HCT116 (cell line): ENCODE measurements at regions not wholly inside any gene's neighbourhood (a gene's known extent, or its start where the extent isn't known, plus 50 kb on each side); places are given as distances from the start of the nearest gene placed in this dataset.

Experiments
- ATAC-seq: fragments of 200-7000 bp; cut with Tn5 transposase; 2 replicates; pipeline ENCODE4 v1.9.1; 2020; ENCODE audit warnings: mild to moderate bottlenecking, moderate library complexity
- BruUV-seq: library from RNA; stranded (reverse); fragments of 400-500 nt; replicated peaks from 2 replicates; lab custom pipeline; 2021; lab: Mats Ljungman, UMichigan
- CTCF ChIA-PET: fragments of 300-600 bp; sonication (Branson Sonifier 250); formaldehyde crosslinking; loops from one replicate; lab custom pipeline; 2021; ENCODE audit warnings: antibody characterized with exemption; lab: Charles Lee
- POLR2A ChIA-PET: fragments of 300-600, 350-600 bp; sonication (Branson Sonifier 250); formaldehyde crosslinking; loops from one replicate; lab custom pipeline; 2021; ENCODE audit warnings: antibody characterized with exemption; lab: Charles Lee
- RAD21 ChIA-PET, 2 experiments: fragments of 300-600 bp; sonication (Branson Sonifier 250); formaldehyde crosslinking; loops; one replicate each; lab custom pipeline; 2023; ENCODE audit warnings: low total read pairs in 2 of 2; ENCODE audit not compliant: uncharacterized antibody in 2 of 2, unreplicated experiment in 2 of 2, low non-redundant PET in 1 of 2; lab: Charles Lee
- DNase-seq: peaks from one replicate; pipeline ENCODE4 v3.0.0-alpha.2; 2010; ENCODE audit warnings: low read depth, low spot score
- H2AFZ ChIP-seq: fragments of 200-600 bp; shearing (Covaris generic), sonication (generic); 2 replicates; pipeline ENCODE4 v1.6.1; 2017; ENCODE audit warnings: low read depth, mixed run types, mixed read lengths, antibody characterized with exemption, low read length; ENCODE audit not compliant: poor library complexity, severe bottlenecking
- H3K27ac ChIP-seq: 2 replicates; pipeline ENCODE4 v1.5.1; 2012; ENCODE audit warnings: low read depth, low read length
- H3K27me3 ChIP-seq: fragments of 200-600 bp; sonication (generic); 2 replicates; pipeline ENCODE4 v1.6.1; 2016; ENCODE audit warnings: mixed run types, low read length, mixed read lengths; ENCODE audit not compliant: insufficient read depth
- H3K36me3 ChIP-seq, 2 experiments: fragments of 200-500 bp in 1 of 2; fragments of 200-600 bp in 1 of 2; sonication (Bioruptor generic) in 1 of 2; sonication (generic) in 1 of 2; 2 replicates each; pipeline versions ENCODE4 v1.5.1 to v1.6.1; 2014 to 2016; ENCODE audit warnings: low read length in 2 of 2, inconsistent platforms in 1 of 2, mixed read lengths in 1 of 2, mixed run types in 1 of 2; ENCODE audit not compliant: insufficient read depth in 2 of 2, control insufficient read depth in 1 of 2
- H3K4me1 ChIP-seq, 2 experiments: fragments of 200-600 bp in 1 of 2; sonication (generic) in 1 of 2; 2 replicates each; pipeline versions ENCODE4 v1.5.1 to v1.6.1; 2012 to 2017; ENCODE audit warnings: low read length in 2 of 2, inconsistent platforms in 1 of 2, mild to moderate bottlenecking in 1 of 2, mixed read lengths in 1 of 2, mixed run types in 1 of 2, moderate library complexity in 1 of 2; ENCODE audit not compliant: insufficient read depth in 2 of 2, control insufficient read depth in 1 of 2
- H3K4me2 ChIP-seq: fragments of 200-600 bp; sonication (generic); 2 replicates; pipeline ENCODE4 v1.6.1; 2017; ENCODE audit warnings: mixed run types, low read length, mixed read lengths
- H3K4me3 ChIP-seq, 2 experiments: fragments of 200-600 bp in 1 of 2; sonication (generic) in 1 of 2; replicated peaks in 1 of 2; 2 replicates each; pipeline ENCODE4 v1.5.1; 2011 to 2016; ENCODE audit warnings: low read length in 2 of 2, control low read depth in 1 of 2, low read depth in 1 of 2, mild to moderate bottlenecking in 1 of 2, mixed read lengths in 1 of 2, mixed run types in 1 of 2
- H3K79me2 ChIP-seq: fragments of 200-600 bp; sonication (generic); 2 replicates; pipeline ENCODE4 v1.6.1; 2017; ENCODE audit warnings: mild to moderate bottlenecking, mixed run types, low read length, moderate library complexity, mixed read lengths; ENCODE audit not compliant: insufficient read depth
- H3K9ac ChIP-seq: fragments of 200-600 bp; sonication (generic); 2 replicates; pipeline ENCODE4 v1.6.1; 2016; ENCODE audit warnings: low read length, mixed read lengths
- H3K9me2 ChIP-seq: fragments of 200-600 bp; sonication (generic), shearing (Covaris generic); 2 replicates; pipeline ENCODE4 v1.6.1; 2017; ENCODE audit warnings: mixed run types, mild to moderate bottlenecking, moderate library complexity; ENCODE audit not compliant: insufficient read depth
- H3K9me3 ChIP-seq, 2 experiments: fragments of 200-500 bp in 1 of 2; fragments of 200-600 bp in 1 of 2; sonication (Bioruptor generic) in 1 of 2; sonication (generic) in 1 of 2; 2 replicates each; pipeline ENCODE4 v1.6.1; 2014 to 2017; ENCODE audit warnings: low read length in 2 of 2, mixed read lengths in 2 of 2, inconsistent platforms in 1 of 2, low read depth in 1 of 2, mild to moderate bottlenecking in 1 of 2, mixed run types in 1 of 2, moderate library complexity in 1 of 2; ENCODE audit not compliant: control insufficient read depth in 1 of 2, insufficient read depth in 1 of 2
- H4K20me1 ChIP-seq: fragments of 200-600 bp; sonication (generic), shearing (Covaris generic); 2 replicates; pipeline ENCODE4 v1.6.1; 2017; ENCODE audit warnings: mixed run types, mild to moderate bottlenecking, moderate library complexity; ENCODE audit not compliant: insufficient read depth
- EGR1 ChIP-seq: IDR thresholded peaks from 2 replicates; pipeline ENCODE4 v1.6.1; 2012; ENCODE audit warnings: low read depth
- ELF1 ChIP-seq: IDR thresholded peaks from 2 replicates; pipeline ENCODE4 v1.6.1; 2012; ENCODE audit warnings: low read depth, borderline replicate concordance
- EZH2 ChIP-seq: fragments of 200-600 bp; sonication (generic); IDR thresholded peaks from 2 replicates; pipeline ENCODE4 v1.6.1; 2017; ENCODE audit warnings: antibody characterized with exemption, mixed run types
- EZH2phosphoT487 ChIP-seq: fragments of 200-600 bp; IDR thresholded peaks from 2 replicates; pipeline ENCODE4 v1.6.1; 2018; ENCODE audit warnings: antibody characterized with exemption, borderline replicate concordance
- FOSL1 ChIP-seq: IDR thresholded peaks from 2 replicates; pipeline ENCODE4 v1.6.1; 2012; ENCODE audit warnings: low read depth
- JUND ChIP-seq: IDR thresholded peaks from 2 replicates; pipeline ENCODE4 v1.6.1; 2012
- POLR2A ChIP-seq: IDR thresholded peaks from 2 replicates; pipeline ENCODE4 v1.7.0; 2011; ENCODE audit warnings: borderline replicate concordance; ENCODE audit not compliant: insufficient read depth, insufficient read length; ENCODE audit errors: extremely low read depth
- POLR2AphosphoS5 ChIP-seq: IDR thresholded peaks from 2 replicates; pipeline ENCODE4 v1.6.1; 2011; ENCODE audit warnings: mild to moderate bottlenecking, low read depth, low read length, moderate library complexity
- RAD21 ChIP-seq: IDR thresholded peaks from 2 replicates; pipeline ENCODE4 v1.6.1; 2012; ENCODE audit warnings: low read depth, mild to moderate bottlenecking
- SIN3A ChIP-seq: IDR thresholded peaks from 2 replicates; pipeline ENCODE4 v1.6.1; 2012; ENCODE audit warnings: low read depth
- SP1 ChIP-seq: IDR thresholded peaks from 2 replicates; pipeline ENCODE4 v1.6.1; 2012; ENCODE audit warnings: low read depth
- SRF ChIP-seq: IDR thresholded peaks from 2 replicates; pipeline ENCODE4 v1.6.1; 2012; ENCODE audit warnings: low read depth
- YY1 ChIP-seq: IDR thresholded peaks from 2 replicates; pipeline ENCODE4 v1.6.1; 2011; ENCODE audit warnings: low read length, low read depth, moderate library complexity, mild to moderate bottlenecking; ENCODE audit not compliant: insufficient replicate concordance; ENCODE audit errors: extremely low read depth
- ZFX ChIP-seq: fragments of 450-650 bp; IDR thresholded peaks from 2 replicates; pipeline ENCODE4 v1.6.1; 2017
- intact Hi-C: fragments of 100-400 bp; cut with micrococcal nuclease; formaldehyde crosslinking; loops from 2 replicates; pipeline ENCODE4 v1.10.0; 2022
- TF ChIP-seq, protein P1 (sequence below): IDR thresholded peaks from 2 replicates; pipeline ENCODE4 v1.6.1; 2012; ENCODE audit warnings: low read depth
- TF ChIP-seq, protein P2 (sequence below): IDR thresholded peaks from 2 replicates; pipeline ENCODE4 v1.6.1; 2012
- TF ChIP-seq, protein P3 (sequence below): IDR thresholded peaks from 2 replicates; pipeline ENCODE4 v1.6.1; 2012

DNA sequence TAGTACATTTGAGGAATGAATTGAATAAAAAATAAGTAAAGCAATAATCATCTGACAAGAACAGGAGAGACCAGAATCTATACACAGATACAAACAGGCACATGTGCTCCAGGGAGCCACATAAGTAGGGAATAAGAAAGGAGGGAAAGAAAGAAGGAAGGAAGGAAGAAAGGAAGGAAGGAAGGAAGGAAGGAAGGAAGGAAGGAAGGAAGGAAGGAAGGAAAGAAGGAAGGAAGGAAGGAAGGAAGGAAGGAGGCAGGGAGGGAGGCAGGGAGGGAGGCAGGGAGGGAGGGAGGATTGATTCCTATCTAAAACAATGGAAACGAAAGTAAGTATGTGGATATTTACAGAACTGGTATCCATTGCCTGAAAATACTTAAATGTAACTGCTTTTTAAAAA is 475.8 kb downstream of the NLGN4X start:
- TF ChIP-seq POLR2A (no peak), YY1 (no peak), FOSL1 (no peak), RAD21 (no peak), SRF (no peak), POLR2AphosphoS5 (no peak), SP1 (no peak), EZH2phosphoT487 (no peak), ELF1 (no peak)
- no peaks in the 10 kb centered on the region for H3K9me2 ChIP-seq
- no peaks in the 10 kb centered on the region for H3K9me3 ChIP-seq
- no peak overlapping the region for H3K4me3 ChIP-seq
- BruUV-seq = no TSS peak
- no peaks in the 10 kb centered on the region for H3K79me2 ChIP-seq
- no peak overlapping the region for H3K27ac ChIP-seq
- CTCF ChIA-PET = no interaction called here
- no peaks in the 10 kb centered on the region for H3K4me1 ChIP-seq
- no peak overlapping the region for H3K4me2 ChIP-seq
- H3K27me3 ChIP-seq = no peaks in the 10 kb centered on the region
- DNase-seq = no peak
- no peaks in the 10 kb centered on the region for H3K36me3 ChIP-seq
- RAD21 ChIA-PET = no interaction called here
- no peaks in the 10 kb centered on the region for H4K20me1 ChIP-seq
- intact Hi-C loops = no loop called here
- ATAC-seq = no peak
- POLR2A ChIA-PET = no interaction called here
- H2AFZ ChIP-seq = no peak overlapping the region
- no peak overlapping the region for H3K9ac ChIP-seq

DNA sequence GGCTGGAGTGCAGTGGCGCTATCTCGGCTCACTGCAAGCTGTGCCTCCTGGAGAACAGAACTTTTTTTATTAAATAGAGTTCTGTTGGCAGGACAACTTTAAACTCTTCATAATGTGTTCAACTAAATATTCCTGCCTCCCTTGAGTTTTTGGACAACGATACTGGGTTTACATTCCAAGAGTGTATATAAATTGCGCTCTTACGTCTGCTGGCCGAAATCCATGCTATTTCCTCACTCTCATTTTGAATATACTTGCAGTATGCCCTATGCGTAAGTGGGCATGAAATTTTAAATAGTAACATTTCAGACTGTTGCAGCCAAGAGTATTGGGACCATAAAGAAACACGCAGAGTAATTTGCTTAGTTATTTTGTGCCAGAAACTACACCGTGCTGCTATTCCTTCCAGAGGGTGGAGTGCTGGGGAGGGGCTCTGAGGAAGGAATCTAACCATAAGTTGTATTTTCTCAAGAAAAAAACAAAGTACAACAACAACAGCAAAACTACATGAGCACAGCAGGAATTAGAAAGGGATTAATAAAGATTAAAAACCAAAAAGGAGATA is 480.0 kb downstream of the NLGN4X start:
- no peaks in the 10 kb centered on the region for H3K4me1 ChIP-seq
- no peak overlapping the region for H3K4me2 ChIP-seq
- no peak for ATAC-seq
- no peak overlapping the region for H2AFZ ChIP-seq
- ChIA-PET POLR2A (no interaction called here), RAD21 (no interaction called here), CTCF (no interaction called here)
- no peaks in the 10 kb centered on the region for H3K79me2 ChIP-seq
- H3K4me3 ChIP-seq = no peak overlapping the region
- intact Hi-C loops = no loop called here
- no peak overlapping the region for H3K27ac ChIP-seq
- H3K9me2 ChIP-seq = no peaks in the 10 kb centered on the region
- no peaks in the 10 kb centered on the region for H3K9me3 ChIP-seq
- no TSS peak for BruUV-seq
- H3K36me3 ChIP-seq = no peaks in the 10 kb centered on the region
- no peaks in the 10 kb centered on the region for H4K20me1 ChIP-seq
- H3K9ac ChIP-seq = no peak overlapping the region
- DNase-seq = no peak
- H3K27me3 ChIP-seq = no peaks in the 10 kb centered on the region
- TF ChIP-seq, protein P1, sequence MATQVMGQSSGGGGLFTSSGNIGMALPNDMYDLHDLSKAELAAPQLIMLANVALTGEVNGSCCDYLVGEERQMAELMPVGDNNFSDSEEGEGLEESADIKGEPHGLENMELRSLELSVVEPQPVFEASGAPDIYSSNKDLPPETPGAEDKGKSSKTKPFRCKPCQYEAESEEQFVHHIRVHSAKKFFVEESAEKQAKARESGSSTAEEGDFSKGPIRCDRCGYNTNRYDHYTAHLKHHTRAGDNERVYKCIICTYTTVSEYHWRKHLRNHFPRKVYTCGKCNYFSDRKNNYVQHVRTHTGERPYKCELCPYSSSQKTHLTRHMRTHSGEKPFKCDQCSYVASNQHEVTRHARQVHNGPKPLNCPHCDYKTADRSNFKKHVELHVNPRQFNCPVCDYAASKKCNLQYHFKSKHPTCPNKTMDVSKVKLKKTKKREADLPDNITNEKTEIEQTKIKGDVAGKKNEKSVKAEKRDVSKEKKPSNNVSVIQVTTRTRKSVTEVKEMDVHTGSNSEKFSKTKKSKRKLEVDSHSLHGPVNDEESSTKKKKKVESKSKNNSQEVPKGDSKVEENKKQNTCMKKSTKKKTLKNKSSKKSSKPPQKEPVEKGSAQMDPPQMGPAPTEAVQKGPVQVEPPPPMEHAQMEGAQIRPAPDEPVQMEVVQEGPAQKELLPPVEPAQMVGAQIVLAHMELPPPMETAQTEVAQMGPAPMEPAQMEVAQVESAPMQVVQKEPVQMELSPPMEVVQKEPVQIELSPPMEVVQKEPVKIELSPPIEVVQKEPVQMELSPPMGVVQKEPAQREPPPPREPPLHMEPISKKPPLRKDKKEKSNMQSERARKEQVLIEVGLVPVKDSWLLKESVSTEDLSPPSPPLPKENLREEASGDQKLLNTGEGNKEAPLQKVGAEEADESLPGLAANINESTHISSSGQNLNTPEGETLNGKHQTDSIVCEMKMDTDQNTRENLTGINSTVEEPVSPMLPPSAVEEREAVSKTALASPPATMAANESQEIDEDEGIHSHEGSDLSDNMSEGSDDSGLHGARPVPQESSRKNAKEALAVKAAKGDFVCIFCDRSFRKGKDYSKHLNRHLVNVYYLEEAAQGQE = no peak
- no peak for TF ChIP-seq SIN3A
- no peak for TF ChIP-seq EGR1
- TF ChIP-seq POLR2AphosphoS5 = no peak
- TF ChIP-seq POLR2A = no peak
- TF ChIP-seq, protein P2, sequence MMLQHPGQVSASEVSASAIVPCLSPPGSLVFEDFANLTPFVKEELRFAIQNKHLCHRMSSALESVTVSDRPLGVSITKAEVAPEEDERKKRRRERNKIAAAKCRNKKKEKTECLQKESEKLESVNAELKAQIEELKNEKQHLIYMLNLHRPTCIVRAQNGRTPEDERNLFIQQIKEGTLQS = no peak
- TF ChIP-seq SP1 = no peak
- no peak for TF ChIP-seq EZH2
- no peak for TF ChIP-seq JUND
- TF ChIP-seq, protein P3, sequence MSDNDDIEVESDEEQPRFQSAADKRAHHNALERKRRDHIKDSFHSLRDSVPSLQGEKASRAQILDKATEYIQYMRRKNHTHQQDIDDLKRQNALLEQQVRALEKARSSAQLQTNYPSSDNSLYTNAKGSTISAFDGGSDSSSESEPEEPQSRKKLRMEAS = no peak
- no peak for TF ChIP-seq EZH2phosphoT487
- TF ChIP-seq ZFX = no peak
